ENCODE measurements at regions not wholly inside any gene's neighbourhood (a gene's known extent, or its start where the extent isn't known, plus 50 kb on each side); places are given as distances from the start of the nearest gene placed in this dataset.

GRCh38 chr2:155431004-155431507 is 732.6 kb downstream of the KCNJ3 start:
- TF ChIP-seq EZH2phosphoT487 (IDR thresholded peaks at IDR 0.05; ENCODE audit: borderline replicate concordance) (no peak), CTCF (conservative IDR thresholded peaks at IDR 0.05; ENCODE audit: low read length) (no peak)
- Histone ChIP-seq H3K79me2 (ENCODE audit: insufficient read depth, low read length) (no peaks in the 10 kb centered on the region), H3K36me3 (ENCODE audit: insufficient read depth, low read length) (no peaks in the 10 kb centered on the region), H3K9me3 (ENCODE audit: insufficient read depth, low read depth, low read length) (no peaks in the 10 kb centered on the region), H3K9ac (ENCODE audit: low read depth, low read length, poor library complexity, severe bottlenecking) (no peak overlapping the region), H3K4me1 (ENCODE audit: insufficient read depth, low read length, poor library complexity, severe bottlenecking) (no peaks in the 10 kb centered on the region), H3K4me2 (ENCODE audit: low read depth, low read length, poor library complexity, severe bottlenecking) (no peak overlapping the region), H3K9me2 (replicated peaks; ENCODE audit: low read depth, low read length) (no peaks in the 10 kb centered on the region), H3K4me3 (ENCODE audit: low read length, poor library complexity, severe bottlenecking) (no peak overlapping the region), H3F3A (ENCODE audit: low read depth) (no peaks in the 10 kb centered on the region), H2AFZ (ENCODE audit: low read length) (no peak overlapping the region), H4K20me1 (ENCODE audit: insufficient read depth, low read length, poor library complexity, severe bottlenecking) (no peaks in the 10 kb centered on the region), H3K27me3 (ENCODE audit: insufficient read depth, low read length, poor library complexity, severe bottlenecking) (no peaks in the 10 kb centered on the region)

GRCh38 chr2:155427470-155427869 is 729.0 kb downstream of the KCNJ3 start:
- Histone ChIP-seq H3F3A (ENCODE audit: low read depth) (no peaks in the 10 kb centered on the region), H3K9me3 (ENCODE audit: insufficient read depth, low read depth, low read length) (no peaks in the 10 kb centered on the region), H3K4me3 (ENCODE audit: low read length, poor library complexity, severe bottlenecking) (no peak overlapping the region), H3K4me1 (ENCODE audit: insufficient read depth, low read length, poor library complexity, severe bottlenecking) (no peaks in the 10 kb centered on the region), H3K9ac (ENCODE audit: low read depth, low read length, poor library complexity, severe bottlenecking) (no peak overlapping the region), H3K4me2 (ENCODE audit: low read depth, low read length, poor library complexity, severe bottlenecking) (no peak overlapping the region), H2AFZ (ENCODE audit: low read length) (no peak overlapping the region), H3K79me2 (ENCODE audit: insufficient read depth, low read length) (no peaks in the 10 kb centered on the region), H4K20me1 (ENCODE audit: insufficient read depth, low read length, poor library complexity, severe bottlenecking) (no peaks in the 10 kb centered on the region), H3K36me3 (ENCODE audit: insufficient read depth, low read length) (no peaks in the 10 kb centered on the region), H3K9me2 (replicated peaks; ENCODE audit: low read depth, low read length) (no peaks in the 10 kb centered on the region), H3K27me3 (ENCODE audit: insufficient read depth, low read length, poor library complexity, severe bottlenecking) (no peaks in the 10 kb centered on the region)
- TF ChIP-seq EZH2phosphoT487 (IDR thresholded peaks at IDR 0.05; ENCODE audit: borderline replicate concordance) (no peak), CTCF (conservative IDR thresholded peaks at IDR 0.05; ENCODE audit: low read length) (no peak)

GRCh38 chr2:155424518-155424917 is 726.0 kb downstream of the KCNJ3 start:
- Histone ChIP-seq H3F3A (ENCODE audit: low read depth) (no peaks in the 10 kb centered on the region), H2AFZ (ENCODE audit: low read length) (no peak overlapping the region), H4K20me1 (ENCODE audit: insufficient read depth, low read length, poor library complexity, severe bottlenecking) (no peaks in the 10 kb centered on the region), H3K27me3 (ENCODE audit: insufficient read depth, low read length, poor library complexity, severe bottlenecking) (no peaks in the 10 kb centered on the region), H3K4me3 (ENCODE audit: low read length, poor library complexity, severe bottlenecking) (no peak overlapping the region), H3K9me2 (replicated peaks; ENCODE audit: low read depth, low read length) (no peaks in the 10 kb centered on the region), H3K4me1 (ENCODE audit: insufficient read depth, low read length, poor library complexity, severe bottlenecking) (no peaks in the 10 kb centered on the region), H3K4me2 (ENCODE audit: low read depth, low read length, poor library complexity, severe bottlenecking) (no peak overlapping the region), H3K9me3 (ENCODE audit: insufficient read depth, low read depth, low read length) (no peaks in the 10 kb centered on the region), H3K36me3 (ENCODE audit: insufficient read depth, low read length) (no peaks in the 10 kb centered on the region), H3K9ac (ENCODE audit: low read depth, low read length, poor library complexity, severe bottlenecking) (no peak overlapping the region), H3K79me2 (ENCODE audit: insufficient read depth, low read length) (no peaks in the 10 kb centered on the region)
- TF ChIP-seq EZH2phosphoT487 (IDR thresholded peaks at IDR 0.05; ENCODE audit: borderline replicate concordance) (no peak), CTCF (conservative IDR thresholded peaks at IDR 0.05; ENCODE audit: low read length) (no peak)
